ENCODE measurements at regions not wholly inside any gene's neighbourhood (a gene's known extent, or its start where the extent isn't known, plus 50 kb on each side); places are given as distances from the start of the nearest gene placed in this dataset.
"Not testable (repeated sequence)": the region's sequence is repeated elsewhere in the genome, so short reads cannot be mapped to it uniquely, and the experiment has no call there.

GRCh38 chr5:164214698-164215097 lies 709.3 kb downstream of the MAT2B start:
- no peak for DNase-seq (ENCODE audit: low read depth, low spot score)
- in situ Hi-C loops (cut with HindIII; ENCODE audit: low pct_unique_long_range_greater_than_20kb, low sequenced_read_pairs), result no loop called here

GRCh38 chr5:164217464-164217863 lies 712.0 kb downstream of the MAT2B start:
- in situ Hi-C loops (cut with HindIII; ENCODE audit: low pct_unique_long_range_greater_than_20kb, low sequenced_read_pairs), result no loop called here
- DNase-seq (ENCODE audit: low read depth, low spot score), result no peak

- DNase-seq (ENCODE audit: low read depth, low spot score), result no peak
- in situ Hi-C loops (cut with HindIII; ENCODE audit: low pct_unique_long_range_greater_than_20kb, low sequenced_read_pairs), result no loop called here
Measured at GRCh38 chr5:164220522-164220921, 715.1 kb downstream of the MAT2B start.

GRCh38 chr5:164224236-164224635 lies 718.8 kb downstream of the MAT2B start:
- DNase-seq (ENCODE audit: low read depth, low spot score), result no peak
- in situ Hi-C loops (cut with HindIII; ENCODE audit: low pct_unique_long_range_greater_than_20kb, low sequenced_read_pairs), result no loop called here

GRCh38 chr5:164224772-164225171 lies 719.4 kb downstream of the MAT2B start:
- no peak for DNase-seq (ENCODE audit: low read depth, low spot score)
- in situ Hi-C loops (cut with HindIII; ENCODE audit: low pct_unique_long_range_greater_than_20kb, low sequenced_read_pairs), result no loop called here

GRCh38 chr5:164230341-164230740 lies 724.9 kb downstream of the MAT2B start:
- in situ Hi-C loops (cut with HindIII; ENCODE audit: low pct_unique_long_range_greater_than_20kb, low sequenced_read_pairs), result no loop called here
- DNase-seq (ENCODE audit: low read depth, low spot score), result no peak

- in situ Hi-C loops (cut with HindIII; ENCODE audit: low pct_unique_long_range_greater_than_20kb, low sequenced_read_pairs), result no loop called here
Measured at GRCh38 chr5:164233791-164234190, 728.4 kb downstream of the MAT2B start.

GRCh38 chr5:164234321-164234720 lies 728.9 kb downstream of the MAT2B start:
- no peak for DNase-seq (ENCODE audit: low read depth, low spot score)
- in situ Hi-C loops (cut with HindIII; ENCODE audit: low pct_unique_long_range_greater_than_20kb, low sequenced_read_pairs), result no loop called here

More at GRCh38 chr5:164233791-164234190, 728.4 kb downstream of the MAT2B start:
- DNase-seq (ENCODE audit: low read depth, low spot score), result no peak

- no peak for DNase-seq (ENCODE audit: low read depth, low spot score)
- in situ Hi-C loops (cut with HindIII; ENCODE audit: low pct_unique_long_range_greater_than_20kb, low sequenced_read_pairs), result no loop called here
Measured at GRCh38 chr5:164235300-164235891, 730.0 kb downstream of the MAT2B start.

GRCh38 chr5:164237486-164237885 lies 732.1 kb downstream of the MAT2B start:
- no peak for DNase-seq (ENCODE audit: low read depth, low spot score)
- in situ Hi-C loops (cut with HindIII; ENCODE audit: low pct_unique_long_range_greater_than_20kb, low sequenced_read_pairs), result no loop called here

- DNase-seq (ENCODE audit: low read depth, low spot score); in situ Hi-C loops (cut with HindIII; ENCODE audit: low pct_unique_long_range_greater_than_20kb, low sequenced_read_pairs): not testable (repeated sequence)
Measured at GRCh38 chr5:164251781-164252180, 746.4 kb downstream of the MAT2B start.

- DNase-seq (ENCODE audit: low read depth, low spot score), result no peak
- in situ Hi-C loops (cut with HindIII; ENCODE audit: low pct_unique_long_range_greater_than_20kb, low sequenced_read_pairs), result no loop called here
Measured at GRCh38 chr5:164253764-164254163, 748.3 kb downstream of the MAT2B start.

- DNase-seq (ENCODE audit: low read depth, low spot score), result no peak
- in situ Hi-C loops (cut with HindIII; ENCODE audit: low pct_unique_long_range_greater_than_20kb, low sequenced_read_pairs), result no loop called here
Measured at GRCh38 chr5:164255598-164256213, 750.3 kb downstream of the MAT2B start.

GRCh38 chr5:164256351-164256750 lies 750.9 kb downstream of the MAT2B start:
- in situ Hi-C loops (cut with HindIII; ENCODE audit: low pct_unique_long_range_greater_than_20kb, low sequenced_read_pairs), result no loop called here
- DNase-seq (ENCODE audit: low read depth, low spot score), result no peak

- no peak for DNase-seq (ENCODE audit: low read depth, low spot score)
- in situ Hi-C loops (cut with HindIII; ENCODE audit: low pct_unique_long_range_greater_than_20kb, low sequenced_read_pairs), result no loop called here
Measured at GRCh38 chr5:164256954-164257353, 751.5 kb downstream of the MAT2B start.

GRCh38 chr5:164265566-164265965 lies 760.1 kb downstream of the MAT2B start:
- no peak for DNase-seq (ENCODE audit: low read depth, low spot score)
- in situ Hi-C loops (cut with HindIII; ENCODE audit: low pct_unique_long_range_greater_than_20kb, low sequenced_read_pairs), result no loop called here

- DNase-seq (ENCODE audit: low read depth, low spot score), result no peak
- in situ Hi-C loops (cut with HindIII; ENCODE audit: low pct_unique_long_range_greater_than_20kb, low sequenced_read_pairs), result no loop called here
Measured at GRCh38 chr5:164266571-164266970, 761.2 kb downstream of the MAT2B start.

- in situ Hi-C loops (cut with HindIII; ENCODE audit: low pct_unique_long_range_greater_than_20kb, low sequenced_read_pairs), result no loop called here
- no peak for DNase-seq (ENCODE audit: low read depth, low spot score)
Measured at GRCh38 chr5:164277720-164278119, 772.3 kb downstream of the MAT2B start.

GRCh38 chr5:164289526-164289925 lies 784.1 kb downstream of the MAT2B start:
- DNase-seq (ENCODE audit: low read depth, low spot score), result no peak
- in situ Hi-C loops (cut with HindIII; ENCODE audit: low pct_unique_long_range_greater_than_20kb, low sequenced_read_pairs), result no loop called here

Measured in SK-MEL-5 (cell line).